ENCODE measurements at regions not wholly inside any gene's neighbourhood (a gene's known extent, or its start where the extent isn't known, plus 50 kb on each side); places are given as distances from the start of the nearest gene placed in this dataset.

DNA sequence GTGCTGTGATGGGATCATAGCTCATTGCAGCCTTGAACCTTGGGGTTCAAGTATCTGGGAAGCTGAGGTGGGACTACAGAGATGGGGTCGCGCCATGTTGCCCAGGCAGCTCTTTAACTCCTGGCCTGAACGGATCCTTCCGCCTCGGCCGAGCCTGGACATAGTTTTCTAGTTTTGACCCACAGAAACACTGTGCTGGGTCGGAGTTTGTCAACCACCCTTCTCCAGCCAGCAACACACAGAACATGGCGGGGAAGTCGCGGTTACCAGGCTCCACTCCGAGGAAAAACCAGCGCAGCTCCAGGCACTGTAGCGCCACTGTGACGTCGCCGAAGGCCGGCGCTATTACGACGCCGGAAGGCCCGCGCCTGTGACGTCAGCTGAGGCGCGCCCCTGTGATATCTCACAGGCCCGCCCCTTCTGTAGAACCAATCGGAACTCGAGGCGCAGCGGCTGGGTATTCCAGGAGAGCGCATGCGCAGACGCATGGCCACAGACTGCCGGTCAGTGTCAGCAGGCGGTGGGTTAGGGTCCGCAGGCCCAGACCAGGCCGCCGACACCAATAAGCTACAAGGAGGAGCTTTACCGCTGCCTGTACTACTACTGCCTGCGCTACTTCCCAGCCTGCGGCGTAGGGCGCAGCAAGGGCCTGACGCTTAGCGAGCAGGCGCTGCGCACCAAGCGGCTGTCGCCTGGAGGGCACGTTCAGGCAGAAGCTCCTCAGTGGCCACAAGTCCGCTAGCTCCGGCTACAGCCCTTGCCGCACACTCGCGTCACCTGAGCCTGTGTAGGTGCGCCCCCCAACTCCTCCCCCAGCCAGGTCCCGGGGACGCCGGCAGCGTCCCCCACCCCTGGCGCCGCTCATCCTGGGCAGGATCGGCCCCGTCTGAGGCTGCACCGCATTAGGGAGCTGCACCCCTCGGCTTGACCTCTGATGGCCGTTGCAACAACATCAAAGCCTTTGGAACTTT lies 135.2 kb upstream of the KCTD7 start:
- peak overlapping the region; percentile 65 to 82 (median 69) for H3K4me3 ChIP-seq
- no peaks in the 10 kb centered on the region for H3K9me3 ChIP-seq
- peaks cover 0 to 9% (median 0%) of the 10 kb centered on the region in 4 donors for H3K4me1 ChIP-seq
- peak; percentile 98 to 99 (median 99) for DNase-seq
- TF ChIP-seq, protein P1, sequence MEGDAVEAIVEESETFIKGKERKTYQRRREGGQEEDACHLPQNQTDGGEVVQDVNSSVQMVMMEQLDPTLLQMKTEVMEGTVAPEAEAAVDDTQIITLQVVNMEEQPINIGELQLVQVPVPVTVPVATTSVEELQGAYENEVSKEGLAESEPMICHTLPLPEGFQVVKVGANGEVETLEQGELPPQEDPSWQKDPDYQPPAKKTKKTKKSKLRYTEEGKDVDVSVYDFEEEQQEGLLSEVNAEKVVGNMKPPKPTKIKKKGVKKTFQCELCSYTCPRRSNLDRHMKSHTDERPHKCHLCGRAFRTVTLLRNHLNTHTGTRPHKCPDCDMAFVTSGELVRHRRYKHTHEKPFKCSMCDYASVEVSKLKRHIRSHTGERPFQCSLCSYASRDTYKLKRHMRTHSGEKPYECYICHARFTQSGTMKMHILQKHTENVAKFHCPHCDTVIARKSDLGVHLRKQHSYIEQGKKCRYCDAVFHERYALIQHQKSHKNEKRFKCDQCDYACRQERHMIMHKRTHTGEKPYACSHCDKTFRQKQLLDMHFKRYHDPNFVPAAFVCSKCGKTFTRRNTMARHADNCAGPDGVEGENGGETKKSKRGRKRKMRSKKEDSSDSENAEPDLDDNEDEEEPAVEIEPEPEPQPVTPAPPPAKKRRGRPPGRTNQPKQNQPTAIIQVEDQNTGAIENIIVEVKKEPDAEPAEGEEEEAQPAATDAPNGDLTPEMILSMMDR (IDR thresholded peaks at IDR 0.05): peak in 3 of 4 donors; percentile 28 to 37 (median 30)
- peak; percentile 91 for TF ChIP-seq POLR2A (IDR thresholded peaks at IDR 0.05)
- peak; percentile 96 to 98 (median 97) for ATAC-seq
- H3K27ac ChIP-seq: peak overlapping the region; percentile 95 to 97 (median 97)
- WGBS (ENCODE audit: insufficient coverage, low coverage, low lambda C conversion rate, missing lambda C conversion rate): 0% methylated on average over 20 of the region's 68 CpGs
- H3K36me3 ChIP-seq: no peaks in the 10 kb centered on the region
- intact Hi-C loops (cut with DNase I): no loop called here
- no peaks in the 10 kb centered on the region for H3K27me3 ChIP-seq

DNA sequence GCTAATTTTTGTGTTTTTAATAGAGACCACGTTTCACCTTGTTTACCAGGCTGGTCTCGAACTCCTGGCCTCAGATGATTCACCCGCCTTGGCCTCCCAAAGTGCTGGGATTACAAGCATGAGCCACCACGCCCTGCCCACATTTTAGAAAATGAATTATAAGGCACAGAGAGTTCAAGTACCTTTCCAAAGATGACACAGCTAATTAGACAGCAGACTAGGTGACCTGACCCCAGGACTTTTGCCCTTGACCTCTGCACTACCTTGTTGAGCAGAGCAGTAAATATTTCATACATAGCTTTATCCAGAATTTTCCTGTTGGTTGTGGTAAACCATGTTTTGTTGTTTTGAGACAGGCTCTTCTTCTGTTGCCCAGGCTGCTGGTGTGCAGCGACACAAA lies 131.3 kb upstream of the KCTD7 start:
- intact Hi-C loops (cut with DNase I): no loop called here
- DNase-seq (no peak), ATAC-seq (no peak)
- Histone ChIP-seq H3K27me3 (no peaks in the 10 kb centered on the region), H3K4me3 (no peak overlapping the region), H3K27ac (no peak overlapping the region), H3K4me1 (peaks cover 0 to 17% (median 3%) of the 10 kb centered on the region in 4 donors), H3K36me3 (no peaks in the 10 kb centered on the region), H3K9me3 (no peaks in the 10 kb centered on the region)
- no peak for TF ChIP-seq POLR2A (IDR thresholded peaks at IDR 0.05)
- TF ChIP-seq, protein P1 (IDR thresholded peaks at IDR 0.05): no peak
- 80% methylated on average over 4 of the region's 5 CpGs for WGBS (ENCODE audit: insufficient coverage, low coverage, low lambda C conversion rate, missing lambda C conversion rate)

DNA sequence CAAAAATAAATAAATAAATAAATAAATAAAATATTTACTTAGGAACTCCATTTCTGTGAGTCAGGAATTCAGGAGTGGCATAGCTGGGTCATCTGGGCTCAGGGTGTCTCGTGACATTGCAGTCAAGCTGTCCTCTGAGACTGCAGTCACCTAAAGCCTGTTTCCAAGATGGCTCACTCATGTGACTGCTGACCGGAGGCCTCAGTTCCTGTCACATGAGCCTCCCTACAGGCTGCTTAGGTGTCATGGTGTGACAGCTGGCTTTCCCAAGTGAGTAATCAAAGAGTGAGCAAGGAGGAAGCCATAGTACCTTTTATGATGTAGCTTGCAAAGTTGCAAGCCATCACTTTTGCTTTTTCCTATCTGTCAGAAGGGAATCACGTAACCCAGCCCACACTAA lies 128.6 kb upstream of the KCTD7 start:
- DNase-seq: no peak
- no peak for ATAC-seq
- intact Hi-C loops (cut with DNase I): no loop called here
- TF ChIP-seq, protein P1 (IDR thresholded peaks at IDR 0.05): no peak
- TF ChIP-seq POLR2A (IDR thresholded peaks at IDR 0.05): no peak
- Histone ChIP-seq H3K4me3 (no peak overlapping the region), H3K4me1 (peaks cover 0 to 13% (median 3%) of the 10 kb centered on the region in 4 donors), H3K27ac (no peak overlapping the region), H3K9me3 (no peaks in the 10 kb centered on the region), H3K36me3 (no peaks in the 10 kb centered on the region), H3K27me3 (no peaks in the 10 kb centered on the region)
- WGBS (ENCODE audit: insufficient coverage, low coverage, low lambda C conversion rate, missing lambda C conversion rate): 91% methylated on average over 3 of the region's 3 CpGs

DNA sequence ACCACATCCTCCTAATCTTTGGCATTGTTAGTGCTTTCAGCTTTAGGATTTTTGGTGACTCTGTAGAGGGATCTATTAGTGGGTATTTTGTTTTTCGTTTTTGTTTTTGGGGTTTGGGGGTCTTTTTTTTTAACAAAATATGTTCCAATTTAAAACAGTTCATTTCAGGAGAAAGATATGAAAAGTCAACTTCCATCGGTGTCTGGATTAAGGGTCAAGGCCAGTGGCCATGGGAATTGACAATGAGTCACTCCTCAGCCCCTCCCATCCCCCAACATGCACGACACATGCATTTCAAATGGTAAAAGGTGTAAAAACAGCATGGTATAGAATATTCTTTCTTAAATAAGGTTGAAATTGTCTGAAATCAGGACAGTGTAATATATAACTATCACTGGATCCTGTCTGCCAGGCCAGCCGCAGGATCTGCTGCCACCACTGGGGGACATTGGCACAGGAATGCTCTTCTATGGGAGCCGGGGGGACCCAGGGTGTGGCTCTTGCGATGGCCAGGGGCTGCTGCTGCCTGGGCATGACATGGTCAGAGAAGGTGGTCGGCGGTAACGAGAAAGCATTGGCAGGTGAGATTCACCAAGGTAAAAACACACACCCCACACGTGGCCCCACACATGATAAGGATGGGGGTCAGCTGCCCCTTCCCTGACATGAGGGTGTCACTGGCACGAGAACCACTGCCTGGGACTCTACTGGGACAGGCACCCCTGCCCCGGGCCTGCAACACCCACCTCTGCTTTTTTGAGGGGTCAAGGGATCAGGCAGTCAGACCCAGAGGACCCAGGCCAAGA lies 126.2 kb upstream of the KCTD7 start:
- DNase-seq: no peak
- Histone ChIP-seq H3K4me1 (peaks cover 0 to 9% (median 3%) of the 10 kb centered on the region in 4 donors), H3K27me3 (no peaks in the 10 kb centered on the region), H3K9me3 (no peaks in the 10 kb centered on the region), H3K4me3 (no peak overlapping the region), H3K27ac (no peak overlapping the region), H3K36me3 (no peaks in the 10 kb centered on the region)
- ATAC-seq: peak in 3 of 4 donors; percentile 19 to 40 (median 20)
- intact Hi-C loops (cut with DNase I): no loop called here
- TF ChIP-seq, protein P1 (IDR thresholded peaks at IDR 0.05): no peak
- TF ChIP-seq POLR2A (IDR thresholded peaks at IDR 0.05): no peak
- WGBS (ENCODE audit: insufficient coverage, low coverage, low lambda C conversion rate, missing lambda C conversion rate): 45% methylated on average over 3 of the region's 12 CpGs

Data from right lobe of liver (tissue), 6 donors.